ENCODE measurements at regions not wholly inside any gene's neighbourhood (a gene's known extent, or its start where the extent isn't known, plus 50 kb on each side); places are given as distances from the start of the nearest gene placed in this dataset.

DNA sequence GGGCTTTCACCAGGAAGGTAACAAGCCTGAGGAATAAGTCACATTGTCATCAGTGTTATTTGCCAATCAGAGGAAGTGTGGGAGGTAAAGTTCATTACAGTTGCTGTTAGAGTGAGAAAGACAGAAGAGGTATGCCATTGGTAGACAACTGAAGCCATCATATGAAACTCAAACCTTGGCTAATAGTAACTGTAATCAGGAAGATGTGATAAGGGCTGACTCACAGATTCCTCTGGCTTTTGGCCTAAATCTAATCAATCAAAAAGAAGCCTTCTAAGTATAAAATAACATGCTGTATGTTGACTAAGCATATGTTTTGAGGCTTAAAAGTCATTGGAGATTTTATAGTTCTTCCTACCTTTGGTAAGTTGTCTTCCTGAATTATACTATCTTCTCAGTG, 242.8 kb downstream of the PCDH7 start:
- TF ChIP-seq EZH2 (IDR thresholded peaks at IDR 0.05; ENCODE audit: borderline replicate concordance, low read length), result no peak
- TF ChIP-seq, protein P1, sequence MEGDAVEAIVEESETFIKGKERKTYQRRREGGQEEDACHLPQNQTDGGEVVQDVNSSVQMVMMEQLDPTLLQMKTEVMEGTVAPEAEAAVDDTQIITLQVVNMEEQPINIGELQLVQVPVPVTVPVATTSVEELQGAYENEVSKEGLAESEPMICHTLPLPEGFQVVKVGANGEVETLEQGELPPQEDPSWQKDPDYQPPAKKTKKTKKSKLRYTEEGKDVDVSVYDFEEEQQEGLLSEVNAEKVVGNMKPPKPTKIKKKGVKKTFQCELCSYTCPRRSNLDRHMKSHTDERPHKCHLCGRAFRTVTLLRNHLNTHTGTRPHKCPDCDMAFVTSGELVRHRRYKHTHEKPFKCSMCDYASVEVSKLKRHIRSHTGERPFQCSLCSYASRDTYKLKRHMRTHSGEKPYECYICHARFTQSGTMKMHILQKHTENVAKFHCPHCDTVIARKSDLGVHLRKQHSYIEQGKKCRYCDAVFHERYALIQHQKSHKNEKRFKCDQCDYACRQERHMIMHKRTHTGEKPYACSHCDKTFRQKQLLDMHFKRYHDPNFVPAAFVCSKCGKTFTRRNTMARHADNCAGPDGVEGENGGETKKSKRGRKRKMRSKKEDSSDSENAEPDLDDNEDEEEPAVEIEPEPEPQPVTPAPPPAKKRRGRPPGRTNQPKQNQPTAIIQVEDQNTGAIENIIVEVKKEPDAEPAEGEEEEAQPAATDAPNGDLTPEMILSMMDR (IDR thresholded peaks at IDR 0.05; ENCODE audit: low read length), result no peak

Data from OCI-LY1 (cell line).